Stimulated activated naive CD8-positive, alpha-beta T cell treated with anti-CD3 and anti-CD28 coated beads, Interleukin-15, Interleukin-2, amounts not matched to agents 100 ng/mL and 50 ng/mL, for 24 hours (primary cell): ENCODE measurements at regions not wholly inside any gene's neighbourhood (a gene's known extent, or its start where the extent isn't known, plus 50 kb on each side); places are given as distances from the start of the nearest gene placed in this dataset.

Experiments used
- H3K27ac Mint-ChIP-seq: one replicate; pipeline ENCODE4 v1.8.0; 2021; ENCODE audit warnings: mild to moderate bottlenecking, mixed read lengths
- H3K27me3 Mint-ChIP-seq: one replicate; pipeline ENCODE4 v1.8.0; 2021; ENCODE audit warnings: mixed read lengths
- H3K36me3 Mint-ChIP-seq: one replicate; pipeline ENCODE4 v1.8.0; 2021; ENCODE audit warnings: low read depth, mixed read lengths
- H3K4me1 Mint-ChIP-seq: one replicate; pipeline ENCODE4 v1.8.0; 2021; ENCODE audit warnings: low read depth, mixed read lengths
- H3K4me3 Mint-ChIP-seq: one replicate; pipeline ENCODE4 v1.8.0; 2021; ENCODE audit warnings: mild to moderate bottlenecking, mixed read lengths
- H3K9me3 Mint-ChIP-seq: one replicate; pipeline ENCODE4 v1.8.0; 2021; ENCODE audit warnings: mixed read lengths

DNA sequence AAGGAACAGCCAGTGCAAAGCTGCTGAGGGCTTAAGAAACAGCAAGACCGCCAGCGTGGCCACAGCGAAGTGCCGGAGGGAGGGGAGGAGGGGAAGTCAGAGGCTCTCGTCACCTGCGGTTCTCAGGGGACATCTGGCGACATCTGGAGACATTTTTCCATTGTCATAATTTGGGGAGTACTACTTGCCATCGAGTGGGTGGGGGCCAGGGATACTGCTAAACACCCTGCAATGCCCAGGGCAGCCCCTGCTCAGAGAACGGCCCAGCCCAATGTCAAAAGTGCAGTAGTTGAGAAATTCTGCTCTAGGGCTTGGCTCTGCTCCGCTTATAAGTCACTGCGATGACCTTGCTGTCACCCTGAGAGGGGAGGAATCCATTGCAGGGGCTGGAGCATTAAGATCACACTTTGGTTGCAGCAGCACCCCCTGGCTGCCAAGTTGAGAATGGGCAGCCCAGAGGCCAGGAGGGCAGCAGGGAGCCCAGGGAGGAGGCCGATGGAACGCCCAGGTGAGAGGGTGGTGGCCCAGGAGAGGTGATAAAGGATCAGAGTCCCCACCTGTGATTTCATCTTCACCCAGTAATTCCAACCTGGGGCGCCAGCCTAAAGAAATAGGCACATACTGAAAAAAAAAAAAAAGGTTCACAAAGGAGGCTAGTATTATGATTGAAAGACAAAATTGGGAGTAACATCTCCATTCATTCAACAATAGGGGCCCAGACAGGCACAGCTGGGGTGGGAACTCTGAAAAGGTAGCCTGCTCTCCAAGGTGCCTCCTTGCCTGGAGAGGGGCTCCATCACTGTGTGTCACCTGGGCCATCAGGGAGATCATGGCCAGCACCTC lies 218.2 kb downstream of the BMP7 start:
- Mint-ChIP-seq H3K27me3 (no peaks in the 10 kb centered on the region), H3K4me3 (no peak overlapping the region), H3K36me3 (no peaks in the 10 kb centered on the region), H3K4me1 (no peaks in the 10 kb centered on the region), H3K9me3 (peaks cover 2% of the 10 kb centered on the region), H3K27ac (no peak overlapping the region)

DNA sequence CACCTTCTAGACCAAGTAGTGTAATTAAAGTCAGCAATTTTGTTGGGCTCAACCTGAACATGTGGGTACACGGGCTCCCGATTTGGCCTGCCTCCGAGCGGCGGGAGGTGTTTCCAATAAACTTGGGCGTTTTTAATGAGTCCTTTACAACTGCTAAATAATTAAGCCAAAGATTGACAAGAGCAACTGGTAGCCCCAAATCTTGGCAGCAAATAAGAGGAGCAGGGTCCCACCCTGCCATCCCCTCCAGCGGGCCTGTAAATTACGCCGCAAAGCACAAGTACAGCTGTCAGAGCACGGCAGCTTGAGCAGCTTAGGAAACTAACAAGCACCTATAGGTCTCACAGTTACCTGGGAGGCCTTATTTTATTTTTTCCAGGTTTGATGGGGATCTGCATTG lies 217.1 kb downstream of the BMP7 start:
- H3K4me3 Mint-ChIP-seq: no peak overlapping the region
- H3K27ac Mint-ChIP-seq: no peak overlapping the region
- H3K36me3 Mint-ChIP-seq: no peaks in the 10 kb centered on the region
- no peaks in the 10 kb centered on the region for H3K4me1 Mint-ChIP-seq
- H3K9me3 Mint-ChIP-seq: peaks cover 3% of the 10 kb centered on the region
- no peaks in the 10 kb centered on the region for H3K27me3 Mint-ChIP-seq

DNA sequence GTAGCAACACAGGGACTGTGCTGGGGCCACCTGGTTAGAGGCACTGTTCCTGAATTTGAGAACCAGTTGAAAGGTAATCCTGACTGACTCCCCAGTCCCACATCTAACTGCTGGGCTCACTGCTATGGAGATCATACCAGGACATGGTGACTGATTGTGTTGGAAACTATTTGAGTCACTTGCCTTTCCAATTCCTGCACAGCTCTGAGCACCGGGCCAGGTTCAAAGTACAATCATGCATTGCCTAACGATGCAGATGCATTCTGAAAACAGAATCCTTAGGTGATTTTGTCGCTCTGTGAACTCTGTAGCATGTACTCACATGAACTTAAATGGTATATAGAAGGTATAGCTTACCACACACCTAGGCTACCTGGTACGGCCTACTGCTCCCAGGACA lies 215.3 kb downstream of the BMP7 start:
- Mint-ChIP-seq H3K4me3 (no peak overlapping the region), H3K27me3 (no peaks in the 10 kb centered on the region), H3K27ac (no peak overlapping the region), H3K36me3 (no peaks in the 10 kb centered on the region), H3K4me1 (no peaks in the 10 kb centered on the region), H3K9me3 (peaks cover 3% of the 10 kb centered on the region)

DNA sequence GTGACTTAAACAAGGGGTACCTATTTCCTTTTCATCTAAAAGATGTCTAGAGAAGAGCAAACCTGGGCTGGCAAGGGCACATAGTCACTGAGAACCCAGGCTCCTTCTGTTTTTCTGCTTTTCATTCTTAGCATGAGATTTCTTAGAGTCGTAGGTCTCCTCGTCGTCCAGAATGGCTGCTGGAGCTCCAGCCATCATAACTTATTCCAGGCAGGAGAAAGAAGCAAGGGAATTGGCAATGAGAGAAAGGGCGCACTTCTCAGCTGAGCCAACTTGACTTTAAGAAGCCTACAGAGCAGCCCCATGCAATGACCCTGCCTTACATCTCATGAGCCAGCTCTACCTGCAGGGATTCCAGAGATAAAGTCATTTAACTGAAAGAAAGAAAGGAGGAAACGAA lies 213.4 kb downstream of the BMP7 start:
- Mint-ChIP-seq H3K27me3 (peaks cover 4% of the 10 kb centered on the region), H3K4me3 (no peak overlapping the region), H3K9me3 (peaks cover 3% of the 10 kb centered on the region), H3K27ac (no peak overlapping the region), H3K4me1 (no peaks in the 10 kb centered on the region), H3K36me3 (no peaks in the 10 kb centered on the region)

DNA sequence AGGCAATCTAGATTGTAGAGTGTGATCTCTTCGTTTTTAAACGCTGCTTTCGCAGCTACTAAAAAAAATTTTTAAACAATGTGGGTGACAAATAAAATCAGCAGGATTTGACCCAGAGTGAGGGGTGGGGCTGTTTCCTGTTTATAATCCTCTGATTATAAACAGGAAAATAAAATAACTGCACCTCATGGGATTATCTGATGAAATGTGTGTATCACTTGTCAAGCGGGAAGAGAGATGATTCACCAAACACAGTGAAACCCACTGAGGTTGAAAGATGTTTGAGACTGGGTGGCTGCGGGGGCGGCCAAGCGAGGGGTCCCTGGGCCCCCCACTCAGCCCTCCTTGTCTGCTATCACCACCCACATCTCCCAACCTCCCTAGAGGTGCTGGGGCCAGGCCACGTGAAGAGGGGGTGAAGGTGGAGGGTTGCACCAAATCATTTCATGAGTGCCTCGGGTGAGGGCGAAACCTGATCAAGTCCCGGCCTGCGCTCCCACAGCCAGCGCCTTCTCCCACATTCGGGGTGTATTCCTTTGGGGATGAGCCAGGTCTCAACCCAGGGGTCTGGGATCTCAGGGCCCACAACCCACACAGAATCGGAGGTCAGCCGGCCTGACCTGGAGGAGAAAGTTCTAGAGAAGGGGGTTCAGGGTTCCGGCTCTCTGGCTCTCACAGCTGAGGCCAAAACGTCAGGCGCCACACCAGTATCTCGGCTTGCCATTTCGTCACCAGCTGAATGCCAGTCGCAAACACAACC lies 212.5 kb downstream of the BMP7 start:
- Mint-ChIP-seq H3K4me3 (no peak overlapping the region), H3K9me3 (peaks cover 3% of the 10 kb centered on the region), H3K36me3 (no peaks in the 10 kb centered on the region), H3K4me1 (no peaks in the 10 kb centered on the region), H3K27me3 (peaks cover 7% of the 10 kb centered on the region), H3K27ac (no peak overlapping the region)

DNA sequence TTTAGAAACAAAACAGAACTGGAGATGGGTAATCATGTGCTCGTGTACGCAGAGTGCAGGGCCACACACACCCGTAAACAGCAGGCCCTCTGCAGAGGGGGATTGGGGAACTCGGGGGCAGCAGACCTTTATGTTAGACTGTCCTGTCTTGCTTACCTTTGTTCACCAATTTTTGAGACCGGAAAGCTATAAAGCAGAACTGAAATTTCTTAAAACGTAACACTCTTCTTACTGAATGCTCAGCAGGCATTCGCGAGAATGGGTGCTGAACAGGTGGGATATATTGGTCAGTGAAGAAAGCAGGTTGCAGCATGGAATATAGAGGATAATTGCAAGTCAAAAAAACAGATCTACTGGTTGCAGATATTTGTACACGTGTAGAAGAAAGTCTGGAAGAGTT lies 211.1 kb downstream of the BMP7 start:
- H3K27ac Mint-ChIP-seq: no peak overlapping the region
- no peaks in the 10 kb centered on the region for H3K4me1 Mint-ChIP-seq
- H3K27me3 Mint-ChIP-seq: peaks cover 13% of the 10 kb centered on the region
- H3K9me3 Mint-ChIP-seq: peaks cover 3% of the 10 kb centered on the region
- H3K4me3 Mint-ChIP-seq: no peak overlapping the region
- no peaks in the 10 kb centered on the region for H3K36me3 Mint-ChIP-seq

DNA sequence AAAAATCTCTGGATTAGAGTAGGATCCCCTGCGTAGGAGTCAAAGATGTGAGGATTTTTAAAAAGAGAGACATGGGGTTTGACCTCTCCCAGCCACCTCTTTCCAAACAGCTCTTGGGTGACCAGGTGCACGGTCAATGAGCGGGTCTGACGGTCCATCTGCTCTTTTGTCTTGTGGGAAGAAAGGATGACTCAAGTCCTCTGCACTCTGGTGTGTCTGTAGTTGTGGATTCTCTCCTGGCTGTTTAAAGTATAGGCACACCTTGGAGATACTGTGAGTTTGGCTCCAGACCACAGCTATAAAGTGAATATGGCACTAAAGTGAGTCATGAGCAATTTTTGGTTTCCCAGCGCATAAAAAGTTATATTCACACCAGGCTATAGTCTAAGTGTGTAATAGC lies 209.8 kb downstream of the BMP7 start:
- no peak overlapping the region for H3K27ac Mint-ChIP-seq
- H3K9me3 Mint-ChIP-seq: peaks cover 3% of the 10 kb centered on the region
- H3K4me1 Mint-ChIP-seq: no peaks in the 10 kb centered on the region
- H3K36me3 Mint-ChIP-seq: no peaks in the 10 kb centered on the region
- no peak overlapping the region for H3K4me3 Mint-ChIP-seq
- peaks cover 13% of the 10 kb centered on the region for H3K27me3 Mint-ChIP-seq

DNA sequence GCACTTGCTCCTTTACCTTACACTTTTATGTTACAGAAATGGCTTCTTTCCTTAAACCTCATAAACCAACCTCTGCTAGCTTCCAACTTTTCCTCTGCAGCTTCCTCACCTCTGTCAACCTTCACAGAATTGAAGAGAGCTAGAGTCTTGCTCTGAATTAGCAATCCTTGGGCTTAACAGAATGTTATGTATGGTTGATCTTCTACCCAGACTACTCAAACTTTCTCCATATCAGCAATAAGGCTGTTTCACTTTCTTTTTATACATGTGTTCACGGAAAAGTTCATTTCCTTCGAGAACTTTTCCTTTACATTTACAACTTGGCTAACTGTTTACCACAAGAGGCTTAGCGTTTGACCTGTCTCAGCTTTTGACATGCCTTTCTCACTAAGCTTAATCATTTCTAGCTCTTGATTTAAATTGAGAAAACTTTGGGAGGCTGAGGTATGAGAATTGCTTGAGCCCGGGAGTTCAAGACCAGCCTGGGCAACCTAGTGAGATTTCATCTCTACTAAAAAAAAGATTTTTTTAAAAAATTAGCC lies 207.3 kb downstream of the BMP7 start:
- Mint-ChIP-seq H3K4me1 (no peaks in the 10 kb centered on the region), H3K36me3 (no peaks in the 10 kb centered on the region), H3K4me3 (no peak overlapping the region), H3K9me3 (no peaks in the 10 kb centered on the region), H3K27ac (no peak overlapping the region), H3K27me3 (peaks cover 21% of the 10 kb centered on the region)

DNA sequence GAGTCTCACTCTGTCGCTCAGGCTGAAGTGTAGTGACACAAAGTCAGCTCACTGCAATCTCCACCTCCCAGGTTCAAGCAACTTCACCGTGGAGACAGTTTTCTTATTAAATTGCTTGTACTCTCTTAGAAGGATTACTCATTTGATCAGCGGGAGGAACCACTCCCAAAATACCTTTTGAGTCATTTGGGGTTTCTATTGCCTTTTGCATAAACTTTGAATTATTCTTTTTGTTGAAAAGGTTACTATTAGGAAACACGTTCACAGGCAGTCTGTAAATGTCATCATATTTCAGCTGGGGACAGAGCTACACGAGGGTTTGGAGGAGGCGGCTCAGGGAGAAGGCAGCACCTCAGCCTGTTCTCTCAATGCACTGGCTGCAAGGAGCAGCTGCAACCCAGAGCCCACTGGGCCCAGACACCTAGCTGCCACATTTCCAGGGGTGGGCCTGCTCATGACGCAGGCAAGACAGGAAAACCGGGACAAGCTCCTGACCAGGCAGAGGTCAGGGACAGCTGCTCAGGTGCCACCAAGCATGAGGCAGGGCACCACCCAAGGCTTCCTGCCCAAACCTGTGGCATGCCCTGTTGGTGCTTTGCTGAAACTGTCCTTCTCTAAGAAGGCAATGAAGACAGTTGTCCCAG lies 205.9 kb downstream of the BMP7 start:
- Mint-ChIP-seq H3K27ac (no peak overlapping the region), H3K27me3 (peaks cover 21% of the 10 kb centered on the region), H3K9me3 (no peaks in the 10 kb centered on the region), H3K4me3 (no peak overlapping the region), H3K36me3 (no peaks in the 10 kb centered on the region), H3K4me1 (no peaks in the 10 kb centered on the region)

DNA sequence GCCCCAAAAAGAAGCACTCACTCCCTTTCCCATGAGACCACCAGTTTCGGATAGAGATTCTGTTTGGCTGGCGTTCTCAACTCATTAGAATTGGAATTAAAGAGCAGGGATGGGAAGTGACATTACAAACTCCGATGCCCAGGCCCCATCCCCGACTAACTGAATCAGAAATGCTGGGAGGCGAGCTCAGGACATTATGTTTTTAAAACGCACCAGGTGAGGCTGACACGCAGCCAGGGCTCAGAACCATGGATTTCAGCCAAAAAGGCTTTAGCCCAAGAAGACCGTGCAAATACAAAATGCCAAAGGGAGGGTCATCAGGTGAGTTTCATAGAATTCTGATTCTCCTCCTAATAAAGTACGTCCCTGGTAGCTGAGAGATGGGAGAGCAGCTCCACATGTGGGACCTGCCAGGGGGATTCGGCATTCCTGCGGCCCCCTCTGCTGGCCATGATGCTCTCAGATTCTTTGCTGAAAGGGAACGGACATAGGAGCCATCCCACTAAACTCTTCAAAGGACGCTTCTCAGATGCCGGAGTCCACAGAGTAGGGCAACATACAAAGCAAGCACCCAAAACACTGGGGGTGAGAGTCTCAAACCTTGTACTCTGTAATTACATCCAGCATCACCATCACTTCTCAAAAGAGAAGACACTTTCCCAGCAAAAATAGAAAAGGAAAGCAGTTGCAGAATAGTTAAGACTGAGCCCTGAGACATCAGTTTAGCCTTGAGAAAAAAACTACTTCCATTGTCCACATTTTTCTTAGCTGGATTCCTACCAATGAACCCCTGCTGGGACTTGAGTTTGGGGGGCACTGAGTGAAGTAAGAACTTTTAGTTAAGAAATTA lies 205.2 kb downstream of the BMP7 start:
- no peaks in the 10 kb centered on the region for H3K4me1 Mint-ChIP-seq

DNA sequence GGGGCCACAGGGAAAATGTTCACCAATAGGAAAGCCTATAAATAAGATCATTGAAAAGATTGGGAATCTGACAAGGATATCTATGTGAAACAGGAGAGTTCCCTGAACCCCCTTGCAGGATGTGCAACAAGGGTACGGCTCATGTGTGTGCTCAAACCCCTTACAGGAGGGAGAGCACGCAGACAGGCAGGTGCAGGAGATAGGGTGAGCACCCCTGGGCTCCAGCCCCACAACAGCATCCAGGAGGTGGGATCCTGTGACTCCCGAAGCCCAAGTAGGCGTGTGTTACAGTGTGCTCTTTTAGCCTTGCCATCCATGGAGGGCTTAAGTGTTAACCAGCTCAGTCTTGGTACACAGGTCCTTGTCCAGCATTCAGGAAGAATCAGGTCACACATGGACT lies 204.2 kb downstream of the BMP7 start:
- no peak overlapping the region for H3K4me3 Mint-ChIP-seq
- no peak overlapping the region for H3K27ac Mint-ChIP-seq
- H3K4me1 Mint-ChIP-seq: no peaks in the 10 kb centered on the region

More for the DNA sequence above, 205.2 kb downstream of the BMP7 start:
- Mint-ChIP-seq H3K36me3 (no peaks in the 10 kb centered on the region), H3K27ac (no peak overlapping the region), H3K27me3 (peaks cover 21% of the 10 kb centered on the region), H3K9me3 (no peaks in the 10 kb centered on the region), H3K4me3 (no peak overlapping the region)

DNA sequence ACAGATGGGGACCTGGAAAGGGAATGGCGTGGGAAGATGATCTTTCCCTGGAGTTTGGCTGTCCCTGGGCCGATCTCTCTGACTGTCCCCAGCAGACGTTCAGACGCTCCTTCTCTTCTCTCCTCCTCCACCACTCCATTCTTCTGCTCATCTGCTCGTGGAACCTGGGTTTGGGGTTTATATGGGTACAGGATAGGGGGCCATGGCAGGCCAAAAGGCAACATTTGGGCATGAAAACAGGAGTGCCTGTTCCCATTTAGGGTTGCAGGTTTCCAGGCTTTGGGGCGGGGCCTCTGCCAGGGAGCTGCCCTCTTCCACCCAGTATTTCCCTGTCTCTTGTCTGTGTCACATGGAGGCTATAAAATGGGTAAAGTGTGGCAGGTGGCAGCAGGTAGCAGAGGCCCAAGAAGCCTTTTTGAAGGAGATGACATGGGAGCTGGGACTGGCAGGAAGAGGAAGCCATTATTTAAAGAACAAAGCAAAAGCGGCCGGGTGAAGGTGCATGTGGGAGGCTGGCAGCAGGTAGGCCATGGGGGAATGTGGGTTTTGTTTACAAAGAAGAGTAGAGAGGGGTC lies 203.7 kb downstream of the BMP7 start:
- H3K27me3 Mint-ChIP-seq: peaks cover 19% of the 10 kb centered on the region
- H3K4me1 Mint-ChIP-seq: no peaks in the 10 kb centered on the region
- H3K27ac Mint-ChIP-seq: no peak overlapping the region
- H3K9me3 Mint-ChIP-seq: no peaks in the 10 kb centered on the region
- no peaks in the 10 kb centered on the region for H3K36me3 Mint-ChIP-seq
- no peak overlapping the region for H3K4me3 Mint-ChIP-seq

More for the DNA sequence above, 204.2 kb downstream of the BMP7 start:
- Mint-ChIP-seq H3K36me3 (no peaks in the 10 kb centered on the region), H3K27me3 (peaks cover 21% of the 10 kb centered on the region), H3K9me3 (no peaks in the 10 kb centered on the region)

DNA sequence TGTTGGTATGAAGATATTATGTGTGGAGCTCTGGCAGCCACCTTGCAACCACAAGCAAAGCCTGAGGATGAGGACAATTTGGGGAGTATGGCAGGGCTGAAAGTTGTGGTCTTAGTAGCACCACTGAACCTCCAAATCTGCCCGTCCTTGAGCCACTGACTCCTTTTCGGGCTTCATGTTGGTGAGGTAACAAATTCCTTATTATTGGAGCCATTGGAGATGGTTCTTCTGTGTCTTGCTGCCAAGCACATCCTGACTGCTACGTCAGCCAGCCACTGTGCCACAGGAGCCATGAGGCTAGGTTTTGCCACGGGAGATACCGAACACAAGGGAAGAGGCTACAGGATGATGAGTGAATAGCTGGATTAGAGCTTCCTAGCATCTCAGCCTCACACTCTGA lies 201.6 kb downstream of the BMP7 start:
- Mint-ChIP-seq H3K27ac (no peak overlapping the region), H3K9me3 (no peaks in the 10 kb centered on the region), H3K36me3 (no peaks in the 10 kb centered on the region), H3K4me3 (no peak overlapping the region), H3K27me3 (peaks cover 11% of the 10 kb centered on the region), H3K4me1 (no peaks in the 10 kb centered on the region)

DNA sequence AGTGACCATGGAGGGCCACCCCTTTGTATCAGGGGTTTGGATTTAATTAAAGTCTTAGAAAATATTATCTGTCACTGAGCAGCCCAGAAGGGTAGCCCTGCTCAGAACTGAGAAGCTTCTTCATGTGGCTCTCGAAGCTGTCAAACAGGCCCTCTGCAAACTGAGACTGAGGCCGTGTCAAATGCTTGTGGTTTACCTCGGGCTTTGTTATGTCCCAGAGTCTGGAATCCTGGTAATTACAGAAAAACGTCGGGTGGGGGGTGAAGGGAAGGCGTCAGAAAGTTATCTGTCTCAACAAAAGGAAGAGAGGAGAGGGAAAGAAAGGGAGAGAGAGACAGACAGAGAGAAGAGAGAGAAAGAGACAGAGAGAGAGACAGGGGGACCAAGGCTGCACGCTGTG lies 200.8 kb downstream of the BMP7 start:
- H3K36me3 Mint-ChIP-seq: no peaks in the 10 kb centered on the region
- H3K27me3 Mint-ChIP-seq: peaks cover 11% of the 10 kb centered on the region
- H3K4me1 Mint-ChIP-seq: no peaks in the 10 kb centered on the region
- H3K9me3 Mint-ChIP-seq: no peaks in the 10 kb centered on the region
- no peak overlapping the region for H3K4me3 Mint-ChIP-seq
- H3K27ac Mint-ChIP-seq: no peak overlapping the region
